Testis (tissue), 2 donors: ENCODE measurements at regions not wholly inside any gene's neighbourhood (a gene's known extent, or its start where the extent isn't known, plus 50 kb on each side); places are given as distances from the start of the nearest gene placed in this dataset.

Experiments used
- DNase-seq: peaks from one replicate; pipeline ENCODE4 v3.0.0-alpha.2; 2019
- H3K27ac ChIP-seq, 2 donors: fragments of 200-600 bp; sonication (generic); one replicate each; pipeline ENCODE4 v1.5.1; 2019
- H3K27me3 ChIP-seq: fragments of 200-600 bp; sonication (generic); one replicate; pipeline ENCODE4 v1.5.1; 2019
- H3K36me3 ChIP-seq: fragments of 200-600 bp; sonication (generic); one replicate; pipeline ENCODE4 v1.5.1; 2017; ENCODE audit warnings: low read depth; ENCODE audit errors: missing control alignments
- H3K4me1 ChIP-seq: fragments of 200-600 bp; sonication (generic); one replicate; pipeline ENCODE4 v1.5.1; 2019
- H3K4me3 ChIP-seq, 2 donors: fragments of 200-600 bp; sonication (generic); one replicate each; pipeline ENCODE4 v1.5.1; 2017 to 2019
- H3K9me3 ChIP-seq: fragments of 200-600 bp; sonication (generic); one replicate; pipeline ENCODE4 v1.5.1; 2017
- POLR2A ChIP-seq: fragments of 450-650 bp; IDR thresholded peaks from one replicate; pipeline ENCODE4 v1.6.1; 2017; ENCODE audit warnings: antibody characterized with exemption, mild to moderate bottlenecking, moderate library complexity
- WGBS, 2 donors: methylation state at CpG; one replicate each; pipeline ENCODE4 v1.1.5; 2018; 5-methylcytosine and 5-hydroxymethylcytosine counted together
- intact Hi-C: fragments of 100-400 bp; cut with DNase I; formaldehyde crosslinking; loops from one replicate; pipeline ENCODE4 v1.15.1; 2023; ENCODE audit warnings: low total_unique reads
- TF ChIP-seq, protein P1 (sequence below), 3 experiments: fragments of 450-650 bp in 2 of 3; fragments of 200-600 bp in 1 of 3; sonication (generic) in 1 of 3; IDR thresholded peaks; one replicate each; pipeline ENCODE4 v1.5.1; 2016 to 2019; ENCODE audit warnings: antibody characterized with exemption in 3 of 3, mild to moderate bottlenecking in 2 of 3, moderate library complexity in 1 of 3

DNA sequence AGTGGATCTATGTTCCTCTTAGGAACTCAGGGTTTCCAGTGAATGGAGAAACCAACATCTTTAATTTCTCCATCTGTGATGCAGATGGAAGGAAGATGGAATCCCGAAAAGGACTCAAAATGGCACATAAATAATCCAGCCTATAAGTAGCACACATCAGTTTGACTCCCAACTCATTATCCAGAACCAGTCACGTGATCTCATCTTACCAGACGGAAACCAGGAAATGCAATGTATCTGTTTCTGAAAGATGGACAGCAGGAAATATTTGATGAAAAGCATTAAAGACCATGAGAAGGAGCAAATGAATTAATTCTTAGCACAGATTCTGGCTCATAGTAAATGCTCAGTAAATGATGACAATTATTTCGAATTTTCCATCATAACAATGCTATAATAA is 443.1 kb upstream of the FMR1 start:
- intact Hi-C loops: no loop called here
- H3K9me3 ChIP-seq: no peaks in the 10 kb centered on the region
- H3K4me1 ChIP-seq: no peaks in the 10 kb centered on the region
- no peaks in the 10 kb centered on the region for H3K27me3 ChIP-seq
- no peaks in the 10 kb centered on the region for H3K36me3 ChIP-seq
- 85 to 94% methylated on average over 4 of the region's 4 CpGs for WGBS, 2 donors
- no peak overlapping the region for H3K27ac ChIP-seq
- no peak for TF ChIP-seq POLR2A
- TF ChIP-seq, protein P1, sequence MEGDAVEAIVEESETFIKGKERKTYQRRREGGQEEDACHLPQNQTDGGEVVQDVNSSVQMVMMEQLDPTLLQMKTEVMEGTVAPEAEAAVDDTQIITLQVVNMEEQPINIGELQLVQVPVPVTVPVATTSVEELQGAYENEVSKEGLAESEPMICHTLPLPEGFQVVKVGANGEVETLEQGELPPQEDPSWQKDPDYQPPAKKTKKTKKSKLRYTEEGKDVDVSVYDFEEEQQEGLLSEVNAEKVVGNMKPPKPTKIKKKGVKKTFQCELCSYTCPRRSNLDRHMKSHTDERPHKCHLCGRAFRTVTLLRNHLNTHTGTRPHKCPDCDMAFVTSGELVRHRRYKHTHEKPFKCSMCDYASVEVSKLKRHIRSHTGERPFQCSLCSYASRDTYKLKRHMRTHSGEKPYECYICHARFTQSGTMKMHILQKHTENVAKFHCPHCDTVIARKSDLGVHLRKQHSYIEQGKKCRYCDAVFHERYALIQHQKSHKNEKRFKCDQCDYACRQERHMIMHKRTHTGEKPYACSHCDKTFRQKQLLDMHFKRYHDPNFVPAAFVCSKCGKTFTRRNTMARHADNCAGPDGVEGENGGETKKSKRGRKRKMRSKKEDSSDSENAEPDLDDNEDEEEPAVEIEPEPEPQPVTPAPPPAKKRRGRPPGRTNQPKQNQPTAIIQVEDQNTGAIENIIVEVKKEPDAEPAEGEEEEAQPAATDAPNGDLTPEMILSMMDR (IDR thresholded peaks at IDR 0.05): no peak
- H3K4me3 ChIP-seq: no peak overlapping the region
- no peak for DNase-seq

DNA sequence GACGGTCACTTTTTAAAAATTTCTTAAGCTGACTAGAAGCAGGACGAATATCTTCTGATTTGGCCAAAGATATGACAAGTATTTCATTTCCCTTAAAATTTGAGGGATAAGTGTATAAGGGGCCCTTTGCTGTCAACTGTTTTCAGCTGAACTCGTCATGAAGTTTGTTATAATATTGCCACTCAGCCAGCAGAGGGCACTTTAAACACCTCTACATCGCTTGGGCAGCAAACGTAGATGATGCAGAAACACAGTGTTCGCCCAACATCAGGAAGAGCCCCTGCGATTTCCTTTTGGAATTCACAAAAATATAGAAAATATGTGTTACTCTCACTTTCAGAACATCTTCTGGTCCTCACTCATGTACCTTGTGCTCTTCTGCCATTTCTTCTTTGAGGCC is 435.7 kb upstream of the FMR1 start:
- TF ChIP-seq POLR2A: no peak
- TF ChIP-seq, protein P1 (IDR thresholded peaks at IDR 0.05): peak in 1 of 3 experiments; percentile 11
- intact Hi-C loops: no loop called here
- Histone ChIP-seq H3K4me1 (no peaks in the 10 kb centered on the region), H3K4me3 (no peak overlapping the region), H3K27me3 (no peaks in the 10 kb centered on the region), H3K36me3 (no peaks in the 10 kb centered on the region), H3K9me3 (no peaks in the 10 kb centered on the region), H3K27ac (no peak overlapping the region)
- 45 to 64% methylated on average over 7 of the region's 7 CpGs for WGBS, 2 donors
- peak; percentile 43 for DNase-seq

DNA sequence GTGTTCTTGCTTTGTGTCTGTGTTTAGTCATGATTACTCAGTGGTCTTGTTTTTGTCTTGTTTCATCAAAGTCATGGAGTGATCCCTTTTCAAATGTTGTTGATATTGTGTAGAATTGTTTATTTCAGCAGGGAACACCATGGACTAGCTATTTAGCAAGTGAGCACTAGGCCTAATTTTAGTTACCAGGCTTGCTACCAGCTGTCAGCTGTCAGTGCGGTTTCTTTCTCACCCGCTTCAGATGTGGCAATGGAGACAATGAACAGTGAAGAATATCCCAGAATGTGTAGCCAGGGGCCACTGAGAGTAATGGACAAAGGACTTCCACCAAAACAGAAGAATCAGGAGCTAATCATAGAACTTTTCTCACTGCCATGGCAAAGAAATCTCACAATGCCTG is 432.8 kb upstream of the FMR1 start:
- no peak overlapping the region for H3K27ac ChIP-seq
- TF ChIP-seq POLR2A: no peak
- TF ChIP-seq, protein P1 (IDR thresholded peaks at IDR 0.05): no peak
- H3K36me3 ChIP-seq: no peaks in the 10 kb centered on the region
- no peak for DNase-seq
- no peaks in the 10 kb centered on the region for H3K4me1 ChIP-seq
- H3K27me3 ChIP-seq: no peaks in the 10 kb centered on the region
- H3K4me3 ChIP-seq: no peak overlapping the region
- intact Hi-C loops: no loop called here
- no peaks in the 10 kb centered on the region for H3K9me3 ChIP-seq
- WGBS, 2 donors: 88 to 100% methylated on average over 2 of the region's 2 CpGs

DNA sequence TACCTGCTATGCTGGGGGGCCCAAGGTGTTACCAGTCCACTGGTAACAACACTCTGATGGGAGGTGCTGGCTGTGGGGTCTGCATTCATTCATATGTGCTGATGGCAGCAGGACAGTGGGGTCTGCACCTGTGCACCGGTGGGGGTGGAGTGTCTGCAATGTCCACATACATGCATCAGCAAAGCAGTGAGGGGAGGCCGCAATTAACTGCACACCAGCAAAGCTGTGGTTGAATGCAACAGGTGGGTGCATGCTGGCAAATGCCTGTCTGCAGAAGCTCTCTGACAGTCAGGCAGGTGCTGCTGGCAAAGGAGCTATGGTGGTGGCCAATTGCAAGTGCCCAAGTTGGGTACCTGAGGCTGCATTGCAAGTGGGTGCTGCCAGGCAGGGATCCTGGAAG is 426.5 kb upstream of the FMR1 start:
- Histone ChIP-seq H3K4me3 (no peak overlapping the region), H3K9me3 (no peaks in the 10 kb centered on the region), H3K36me3 (no peaks in the 10 kb centered on the region), H3K27ac (no peak overlapping the region), H3K4me1 (no peaks in the 10 kb centered on the region), H3K27me3 (no peaks in the 10 kb centered on the region)
- TF ChIP-seq, protein P1 (IDR thresholded peaks at IDR 0.05): no peak
- no peak for TF ChIP-seq POLR2A
- intact Hi-C loops: no loop called here
- 100% methylated on average over 2 of the region's 2 CpGs; no CpG with 5 or more reads in 1 of the 2 donors for WGBS, 2 donors
- DNase-seq: no peak

DNA sequence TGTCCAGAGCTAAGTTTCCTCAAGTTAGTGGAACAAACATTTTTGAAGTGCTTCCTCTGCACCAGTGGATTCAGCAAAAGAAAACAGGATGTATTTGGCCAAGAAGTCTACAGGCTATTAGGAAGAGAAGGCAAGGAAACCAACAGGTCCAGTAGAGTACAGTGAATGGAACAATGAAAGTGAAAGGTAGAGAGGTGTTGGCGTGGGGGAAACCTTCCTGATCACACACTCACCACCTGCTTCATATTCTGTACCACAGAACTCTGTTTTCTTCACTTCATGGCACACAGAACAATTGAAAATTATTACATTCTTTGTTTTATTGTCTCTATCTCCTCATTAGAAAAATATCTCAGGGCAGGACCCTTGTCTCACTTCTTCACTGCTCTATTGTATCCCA is 417.4 kb upstream of the FMR1 start:
- DNase-seq: no peak
- H3K4me1 ChIP-seq: no peaks in the 10 kb centered on the region
- no peaks in the 10 kb centered on the region for H3K27me3 ChIP-seq
- TF ChIP-seq, protein P1 (IDR thresholded peaks at IDR 0.05): no peak
- no peak for TF ChIP-seq POLR2A
- no peaks in the 10 kb centered on the region for H3K9me3 ChIP-seq
- no peak overlapping the region for H3K27ac ChIP-seq
- WGBS, 2 donors: 83 to 100% methylated on average over 1 of the region's 1 CpG
- no peak overlapping the region for H3K4me3 ChIP-seq
- no peaks in the 10 kb centered on the region for H3K36me3 ChIP-seq
- intact Hi-C loops: no loop called here
